ENCODE measurements at regions not wholly inside any gene's neighbourhood (a gene's known extent, or its start where the extent isn't known, plus 50 kb on each side); places are given as distances from the start of the nearest gene placed in this dataset.

- WGBS, 2 donors, result 63 to 64% methylated on average over 23 of the region's 23 CpGs
- DNase-seq (no peak), ATAC-seq (no peak)
- no peak overlapping the region for H3K4me3 ChIP-seq
- H3K9me3 ChIP-seq, result no peaks in the 10 kb centered on the region
- intact Hi-C loops (cut with DNase I), result loop anchor here in 5 of 10 donors (10.0 kb wide), 7 partner anchors 75 to 275 kb away; no protein-coding TSS in a partner anchor
- no peak for TF ChIP-seq CTCF (IDR thresholded peaks at IDR 0.05)
- peaks cover 3 to 32% (median 12%) of the 10 kb centered on the region in 9 donors for H3K4me1 ChIP-seq
- no peaks in the 10 kb centered on the region for H3K36me3 ChIP-seq
- H3K27me3 ChIP-seq, result peaks cover 0 to 36% (median 0%) of the 10 kb centered on the region in 7 donors
- H3K27ac ChIP-seq, result no peak overlapping the region
Measured at GRCh38 chrX:39899856-39900776, 197.6 kb downstream of the BCOR start.

GRCh38 chrX:39900777-39901170 is 197.0 kb downstream of the BCOR start:
- 51 to 52% methylated on average over 11 of the region's 11 CpGs for WGBS, 2 donors
- ATAC-seq, result no peak

GRCh38 chrX:39903343-39903742 is 194.4 kb downstream of the BCOR start:
- no peak for DNase-seq
- Histone ChIP-seq H3K27ac (no peak overlapping the region), H3K4me1 (peaks cover 0 to 31% (median 5%) of the 10 kb centered on the region in 9 donors), H3K36me3 (no peaks in the 10 kb centered on the region), H3K27me3 (peaks cover 0 to 35% (median 0%) of the 10 kb centered on the region in 7 donors), H3K4me3 (no peak overlapping the region), H3K9me3 (no peaks in the 10 kb centered on the region)
- 80 to 90% methylated on average over 3 of the region's 3 CpGs for WGBS, 2 donors
- ATAC-seq, result no peak
- no peak for TF ChIP-seq CTCF (IDR thresholded peaks at IDR 0.05)
- intact Hi-C loops (cut with DNase I), result loop anchor here in 4 of 10 donors (10.0 kb wide), 3 partner anchors 89 to 111 kb away; no protein-coding TSS in a partner anchor

More at GRCh38 chrX:39900777-39901170, 197.0 kb downstream of the BCOR start:
- H3K36me3 ChIP-seq, result no peaks in the 10 kb centered on the region
- peaks cover 0 to 40% (median 0%) of the 10 kb centered on the region in 7 donors for H3K27me3 ChIP-seq
- no peak for TF ChIP-seq CTCF (IDR thresholded peaks at IDR 0.05)
- H3K4me1 ChIP-seq, result peaks cover 0 to 32% (median 11%) of the 10 kb centered on the region in 9 donors
- DNase-seq, result no peak
- intact Hi-C loops (cut with DNase I), result loop anchor here in 4 of 10 donors (10.0 kb wide), 3 partner anchors 86 to 114 kb away; no protein-coding TSS in a partner anchor
- H3K4me3 ChIP-seq, result no peak overlapping the region
- H3K9me3 ChIP-seq, result no peaks in the 10 kb centered on the region
- no peak overlapping the region for H3K27ac ChIP-seq

DNA sequence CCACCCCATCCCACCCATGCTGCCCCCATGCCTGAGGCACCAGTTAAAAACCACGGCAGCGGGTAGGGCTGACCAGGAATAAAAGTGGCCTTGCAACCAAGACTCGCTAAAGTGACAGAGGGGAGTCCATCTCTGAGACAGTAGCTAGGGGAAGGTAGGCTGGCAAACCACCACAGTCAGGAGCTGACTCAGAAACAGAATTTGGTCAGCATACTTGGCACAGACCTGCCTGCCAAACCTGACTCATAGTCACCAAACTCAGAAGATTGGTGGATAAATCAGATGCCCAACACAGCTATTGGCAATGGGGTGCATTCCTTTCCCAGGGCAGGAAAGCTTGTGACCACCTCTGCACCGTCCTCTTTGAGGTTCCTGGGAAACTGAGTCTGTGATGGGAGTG is 193.8 kb downstream of the BCOR start:
- no peak for TF ChIP-seq CTCF (IDR thresholded peaks at IDR 0.05)
- intact Hi-C loops (cut with DNase I), result loop anchor here in 4 of 10 donors (10.0 kb wide), 3 partner anchors 89 to 111 kb away; no protein-coding TSS in a partner anchor
- Histone ChIP-seq H3K4me3 (no peak overlapping the region), H3K27ac (no peak overlapping the region), H3K36me3 (no peaks in the 10 kb centered on the region), H3K4me1 (peaks cover 0 to 37% (median 5%) of the 10 kb centered on the region in 9 donors), H3K27me3 (peaks cover 0 to 36% (median 0%) of the 10 kb centered on the region in 7 donors), H3K9me3 (no peaks in the 10 kb centered on the region)
- DNase-seq, result no peak
- WGBS, 2 donors, result 97 to 98% methylated on average over 4 of the region's 4 CpGs
- no peak for ATAC-seq

Data from heart right ventricle (tissue), 16 donors.